Activated T-helper 17 cell treated with anti-CD3 and anti-CD28 coated beads, Interleukin-2, amount 50 U/mL, for 72 hours (primary cell): ENCODE measurements at regions not wholly inside any gene's neighbourhood (a gene's known extent, or its start where the extent isn't known, plus 50 kb on each side); places are given as distances from the start of the nearest gene placed in this dataset.
A peak's percentile ranks its signal among the peaks of the same experiment; 100 is the strongest.
"Not testable (repeated sequence)": the region's sequence is repeated elsewhere in the genome, so short reads cannot be mapped to it uniquely, and the experiment has no call there.

Experiments used
- ATAC-seq: fragments of 150-1000 bp; cut with Tn5 transposase; replicated peaks from 2 replicates; pipeline ENCODE4 v1.10.0; 2021; ENCODE audit warnings: mild to moderate bottlenecking, moderate library complexity
- H3K27ac Mint-ChIP-seq: one replicate; pipeline ENCODE4 v1.8.0; 2022; ENCODE audit warnings: mixed read lengths
- H3K27me3 Mint-ChIP-seq: one replicate; pipeline ENCODE4 v1.8.0; 2022; ENCODE audit warnings: mixed read lengths
- H3K36me3 Mint-ChIP-seq: one replicate; pipeline ENCODE4 v1.8.0; 2022; ENCODE audit warnings: low read depth, mild to moderate bottlenecking, mixed read lengths
- H3K4me1 Mint-ChIP-seq: one replicate; pipeline ENCODE4 v1.8.0; 2022; ENCODE audit warnings: mixed read lengths
- H3K4me3 Mint-ChIP-seq: one replicate; pipeline ENCODE4 v1.8.0; 2022; ENCODE audit warnings: mild to moderate bottlenecking, mixed read lengths
- H3K9me3 Mint-ChIP-seq: one replicate; pipeline ENCODE4 v1.8.0; 2022; ENCODE audit warnings: mixed read lengths

GRCh38 chr5:178063277-178063676, 50.1 kb upstream of the N4BP3 start:
- no peaks in the 10 kb centered on the region for H3K36me3 Mint-ChIP-seq

GRCh38 chr5:178058321-178059012, 54.9 kb upstream of the N4BP3 start:
- H3K4me3 Mint-ChIP-seq, result no peak overlapping the region
- no peaks in the 10 kb centered on the region for H3K36me3 Mint-ChIP-seq
- ATAC-seq, result no peak
- H3K27me3 Mint-ChIP-seq, result peaks cover 11% of the 10 kb centered on the region
- H3K9me3 Mint-ChIP-seq, result no peaks in the 10 kb centered on the region
- no peaks in the 10 kb centered on the region for H3K4me1 Mint-ChIP-seq
- no peak overlapping the region for H3K27ac Mint-ChIP-seq

More at GRCh38 chr5:178063277-178063676, 50.1 kb upstream of the N4BP3 start:
- ATAC-seq, result peak; percentile 23
- H3K27me3 Mint-ChIP-seq, result peaks cover 9% of the 10 kb centered on the region
- H3K4me1 Mint-ChIP-seq, result no peaks in the 10 kb centered on the region
- no peak overlapping the region for H3K4me3 Mint-ChIP-seq
- no peaks in the 10 kb centered on the region for H3K9me3 Mint-ChIP-seq
- no peak overlapping the region for H3K27ac Mint-ChIP-seq

GRCh38 chr5:178057839-178058238, 55.5 kb upstream of the N4BP3 start:
- Mint-ChIP-seq H3K4me1 (no peaks in the 10 kb centered on the region), H3K4me3 (no peak overlapping the region), H3K36me3 (no peaks in the 10 kb centered on the region), H3K27ac (no peak overlapping the region), H3K27me3 (peaks cover 11% of the 10 kb centered on the region), H3K9me3 (no peaks in the 10 kb centered on the region)
- ATAC-seq, result no peak

GRCh38 chr5:178056935-178057334, 56.4 kb upstream of the N4BP3 start:
- Mint-ChIP-seq H3K9me3 (no peaks in the 10 kb centered on the region), H3K27ac (no peak overlapping the region), H3K27me3 (peaks cover 11% of the 10 kb centered on the region), H3K4me3 (no peak overlapping the region), H3K4me1 (no peaks in the 10 kb centered on the region), H3K36me3 (no peaks in the 10 kb centered on the region)
- no peak for ATAC-seq

- not testable (repeated sequence) for H3K27ac Mint-ChIP-seq, H3K4me3 Mint-ChIP-seq, H3K36me3 Mint-ChIP-seq, H3K4me1 Mint-ChIP-seq, ATAC-seq, H3K9me3 Mint-ChIP-seq
- peaks cover 11% of the 10 kb centered on the region for H3K27me3 Mint-ChIP-seq
Observed at GRCh38 chr5:178055536-178055935, 57.8 kb upstream of the N4BP3 start.

- H3K9me3 Mint-ChIP-seq, H3K36me3 Mint-ChIP-seq, H3K27ac Mint-ChIP-seq, H3K4me1 Mint-ChIP-seq, ATAC-seq, H3K4me3 Mint-ChIP-seq, H3K27me3 Mint-ChIP-seq: not testable (repeated sequence)
Observed at GRCh38 chr5:178052062-178052461, 56.0 kb upstream of the PROP1 start.

- H3K9me3 Mint-ChIP-seq, H3K27ac Mint-ChIP-seq, H3K4me1 Mint-ChIP-seq, H3K36me3 Mint-ChIP-seq, ATAC-seq, H3K27me3 Mint-ChIP-seq, H3K4me3 Mint-ChIP-seq: not testable (repeated sequence)
Observed at GRCh38 chr5:178050873-178051272, 54.8 kb upstream of the PROP1 start.

- H3K27me3 Mint-ChIP-seq, H3K27ac Mint-ChIP-seq, ATAC-seq, H3K4me1 Mint-ChIP-seq, H3K36me3 Mint-ChIP-seq, H3K9me3 Mint-ChIP-seq, H3K4me3 Mint-ChIP-seq: not testable (repeated sequence)
Observed at GRCh38 chr5:178047943-178048342, 51.9 kb upstream of the PROP1 start.

- not testable (repeated sequence) for H3K36me3 Mint-ChIP-seq, H3K9me3 Mint-ChIP-seq, H3K27me3 Mint-ChIP-seq, H3K4me3 Mint-ChIP-seq, H3K4me1 Mint-ChIP-seq, ATAC-seq, H3K27ac Mint-ChIP-seq
Observed at GRCh38 chr5:178046757-178047399, 50.8 kb upstream of the PROP1 start.

GRCh38 chr5:178045963-178046362, 49.9 kb upstream of the PROP1 start:
- not testable (repeated sequence) for H3K27ac Mint-ChIP-seq, H3K4me1 Mint-ChIP-seq, H3K4me3 Mint-ChIP-seq, ATAC-seq, H3K9me3 Mint-ChIP-seq, H3K36me3 Mint-ChIP-seq, H3K27me3 Mint-ChIP-seq
